Hematopoietic multipotent progenitor cell treated with erythropoietin and hydrocortisone succinate and interleukin-3 and kit ligand, for 8 days (in vitro differentiated cells): ENCODE measurements at regions not wholly inside any gene's neighbourhood (a gene's known extent, or its start where the extent isn't known, plus 50 kb on each side); places are given as distances from the start of the nearest gene placed in this dataset.

ENCODE experiments used
- DNase-seq: peaks from one replicate; pipeline ENCODE4 v3.0.0-alpha.2; 2015

DNA sequence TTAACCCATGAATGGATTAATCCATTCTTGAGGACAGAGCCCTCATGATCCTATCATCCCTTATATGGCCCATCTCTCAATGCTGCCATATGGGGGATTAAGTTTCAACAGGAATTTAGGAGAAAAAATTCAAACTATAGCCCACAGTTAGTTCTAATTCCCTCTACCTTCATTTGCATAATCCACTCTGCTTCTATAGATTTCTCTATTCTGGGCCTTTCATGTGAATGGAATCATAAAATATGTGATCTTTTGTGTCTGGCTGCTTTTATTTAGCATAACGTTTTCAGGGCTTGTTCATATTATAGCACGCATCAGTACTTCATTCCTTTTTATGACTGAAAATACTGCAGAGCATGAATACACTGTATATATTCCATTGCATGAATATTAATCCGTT lies 55.4 kb downstream of the CTSL start:
- DNase-seq = no peak

DNA sequence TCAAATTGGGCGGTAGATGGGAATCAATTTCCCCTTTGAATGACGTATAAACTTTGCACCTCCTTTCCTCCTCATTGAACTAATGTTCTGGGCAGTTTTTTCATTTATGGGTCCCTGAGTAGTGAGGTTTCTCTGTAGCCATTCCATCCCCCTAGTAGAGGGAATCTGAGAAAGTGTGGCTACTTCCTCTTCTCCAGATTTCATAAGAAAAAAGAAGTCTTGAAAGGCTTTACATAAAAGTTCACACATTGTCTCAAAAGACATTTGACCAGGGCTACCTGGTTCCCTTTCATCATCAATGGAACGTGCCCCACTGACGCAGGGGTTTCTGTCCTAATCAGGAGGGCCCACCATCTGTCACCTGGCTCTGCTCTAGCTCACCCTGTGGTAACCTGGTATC lies 57.3 kb downstream of the CTSL start:
- no peak for DNase-seq

DNA sequence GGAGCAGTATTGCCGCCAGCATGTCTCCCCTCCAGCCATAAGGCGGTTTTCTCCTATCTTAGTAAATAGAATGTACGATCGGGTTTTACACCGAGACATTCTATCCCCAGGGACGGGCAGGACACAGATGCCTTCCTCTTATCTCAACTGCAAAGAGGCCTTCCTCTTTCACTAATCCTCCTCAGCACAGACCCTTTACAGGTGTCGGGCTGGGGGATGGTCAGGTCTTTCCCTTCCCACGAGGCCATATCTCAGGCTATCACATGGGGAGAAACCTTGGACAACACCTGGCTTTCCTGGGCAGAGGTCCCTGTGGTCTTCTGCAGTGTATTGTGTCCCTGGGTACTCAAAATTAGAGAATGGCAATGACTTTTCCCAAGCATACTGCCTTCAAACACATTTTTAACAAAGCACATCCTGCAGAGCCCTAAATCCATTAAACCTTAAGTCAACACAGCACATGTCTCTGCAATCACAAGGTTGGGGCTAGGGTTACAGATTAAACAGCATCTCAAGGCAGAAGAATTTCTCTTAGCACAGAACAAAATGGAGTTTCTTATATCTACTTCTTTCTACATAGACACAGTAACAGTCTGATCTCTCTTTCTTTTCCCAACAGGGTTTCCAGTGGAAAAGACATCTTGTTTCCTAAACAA lies 59.5 kb downstream of the CTSL start:
- peak; percentile 40 for DNase-seq

DNA sequence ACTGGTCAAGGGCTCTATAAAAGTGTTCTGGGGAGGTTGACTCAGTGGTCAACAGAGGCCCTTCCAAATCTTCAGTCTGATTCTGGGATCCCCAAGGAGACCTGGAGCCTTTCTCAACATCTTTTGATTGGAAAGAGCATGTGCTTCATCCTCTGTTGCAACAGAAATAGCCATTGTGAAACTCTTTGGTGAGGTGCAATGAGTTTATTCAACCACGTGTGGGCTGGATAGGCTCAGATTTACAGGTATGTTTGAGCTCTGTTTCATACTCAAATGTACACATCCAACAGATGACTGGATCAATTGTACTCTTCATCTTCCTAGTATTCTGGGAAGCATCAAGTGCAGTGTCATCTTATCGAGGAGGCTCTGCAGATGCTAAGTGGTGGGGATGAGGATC lies 60.5 kb downstream of the CTSL start:
- no peak for DNase-seq

DNA sequence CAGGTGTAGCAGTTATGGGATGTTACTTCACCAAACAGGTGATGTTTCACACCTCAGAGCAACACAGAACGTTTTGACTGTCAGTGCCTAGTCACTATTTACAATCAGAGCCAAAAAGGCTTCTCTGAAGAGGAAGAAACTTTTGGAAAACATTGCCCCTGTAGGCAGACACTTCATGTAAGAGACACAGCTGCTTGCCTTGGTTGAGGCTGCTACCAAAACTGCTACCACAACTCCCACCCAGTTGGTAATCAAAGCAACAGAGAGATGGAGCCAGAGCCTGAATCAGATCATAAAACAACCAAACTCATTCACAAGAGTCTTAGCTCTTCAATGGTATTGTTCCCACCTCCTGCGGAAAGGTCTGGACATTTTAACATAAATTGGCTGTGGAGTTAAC lies 61.0 kb downstream of the CTSL start:
- DNase-seq = no peak

DNA sequence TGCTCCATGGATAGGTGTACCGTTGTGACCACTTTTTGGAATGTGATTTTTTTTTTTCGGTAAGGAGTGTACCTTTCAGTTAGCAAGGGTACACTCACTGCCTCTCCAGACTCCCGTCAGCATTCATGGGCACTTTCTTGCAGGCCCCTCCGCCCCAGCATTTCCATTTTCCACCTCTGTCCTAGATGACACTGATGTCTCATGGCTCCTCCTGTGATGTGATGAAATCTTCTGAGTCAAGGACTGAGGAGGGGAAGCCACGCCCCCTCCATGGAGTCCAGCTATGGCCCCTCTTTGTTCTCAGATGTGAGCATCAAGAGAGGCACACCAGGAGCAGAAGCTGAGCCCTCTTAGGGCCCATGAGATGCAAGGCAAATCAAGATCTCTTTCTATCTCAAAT lies 61.8 kb downstream of the CTSL start:
- no peak for DNase-seq

DNA sequence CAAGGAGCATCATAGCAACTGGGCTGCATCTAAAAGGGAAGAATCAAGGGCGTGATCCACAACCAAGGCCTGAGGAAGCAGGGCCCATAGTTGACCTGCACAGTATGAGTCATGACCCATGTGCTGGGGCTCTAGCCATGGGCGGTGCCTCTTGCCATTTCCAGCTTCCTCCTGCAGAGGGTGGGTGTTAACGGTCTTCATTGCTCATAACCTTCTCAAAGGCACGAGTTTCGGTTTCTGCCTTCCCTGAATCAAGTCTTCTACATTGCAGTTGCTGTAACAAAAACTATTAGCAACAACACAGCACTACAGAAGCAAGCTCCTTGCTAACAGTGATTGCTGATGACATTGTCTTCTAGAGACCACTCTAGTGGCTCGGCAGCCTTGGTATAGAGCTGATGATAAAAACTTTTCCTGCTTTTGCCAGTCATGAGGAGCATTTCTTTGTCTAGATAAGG lies 66.9 kb downstream of the CTSL start:
- DNase-seq = peak; percentile 93

DNA sequence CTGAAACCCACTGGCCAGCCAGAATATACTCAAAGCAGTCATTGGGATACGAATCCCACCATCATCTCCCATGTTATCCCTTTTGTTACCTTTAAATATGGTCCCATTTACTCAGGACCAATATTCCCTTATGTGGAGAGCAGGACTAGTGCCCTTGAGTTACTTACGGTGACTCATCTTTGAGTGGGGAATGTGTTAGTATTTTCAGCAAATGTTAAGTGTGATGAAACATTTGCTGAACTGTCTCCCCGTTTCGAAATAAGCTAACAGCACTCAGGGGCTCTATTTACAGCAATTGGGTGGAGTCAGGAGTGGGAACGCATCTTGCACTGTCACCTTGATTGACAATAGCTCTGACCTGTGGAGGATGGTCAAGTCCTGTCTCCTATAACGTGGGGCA lies 67.4 kb downstream of the CTSL start:
- peak; percentile 46 for DNase-seq

DNA sequence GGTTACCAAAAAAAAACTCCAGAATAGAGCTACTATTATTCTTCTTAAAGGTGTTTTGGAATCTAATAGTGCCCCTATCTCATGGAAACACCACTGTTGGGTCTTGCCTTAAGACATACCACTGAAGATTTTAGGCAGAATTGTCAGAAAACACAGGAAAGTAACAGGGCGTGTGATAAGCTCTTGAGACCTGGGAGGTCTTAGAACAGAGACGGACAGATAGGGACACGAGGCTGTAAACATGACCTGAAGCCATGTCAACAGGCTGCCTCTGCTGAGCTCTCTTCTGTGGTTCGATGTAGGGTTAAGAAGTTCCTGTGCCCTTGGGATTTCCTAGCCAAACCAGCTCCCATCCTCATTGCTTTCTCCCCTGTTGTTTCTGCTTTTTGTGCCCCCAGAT lies 69.3 kb downstream of the CTSL start:
- peak; percentile 75 for DNase-seq

DNA sequence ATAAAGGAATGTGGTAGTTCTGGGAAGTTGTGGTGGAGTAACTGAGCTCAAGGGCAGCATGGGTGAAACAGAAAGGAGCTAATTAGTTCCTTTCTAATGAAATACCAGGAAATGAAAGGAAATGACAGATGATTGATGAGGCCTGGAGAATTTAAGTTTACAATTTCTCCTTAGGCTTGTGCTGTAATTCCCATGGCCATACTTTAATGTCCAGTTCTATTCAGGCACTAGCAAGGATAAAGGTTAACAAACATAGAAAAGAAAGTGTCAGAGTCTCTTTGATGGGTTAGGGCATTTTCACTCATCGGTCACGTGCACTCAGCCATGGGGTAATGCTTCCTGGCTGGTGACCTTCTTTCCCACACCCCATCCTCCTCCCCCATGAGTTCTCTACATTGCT lies 70.3 kb downstream of the CTSL start:
- peak; percentile 57 for DNase-seq

DNA sequence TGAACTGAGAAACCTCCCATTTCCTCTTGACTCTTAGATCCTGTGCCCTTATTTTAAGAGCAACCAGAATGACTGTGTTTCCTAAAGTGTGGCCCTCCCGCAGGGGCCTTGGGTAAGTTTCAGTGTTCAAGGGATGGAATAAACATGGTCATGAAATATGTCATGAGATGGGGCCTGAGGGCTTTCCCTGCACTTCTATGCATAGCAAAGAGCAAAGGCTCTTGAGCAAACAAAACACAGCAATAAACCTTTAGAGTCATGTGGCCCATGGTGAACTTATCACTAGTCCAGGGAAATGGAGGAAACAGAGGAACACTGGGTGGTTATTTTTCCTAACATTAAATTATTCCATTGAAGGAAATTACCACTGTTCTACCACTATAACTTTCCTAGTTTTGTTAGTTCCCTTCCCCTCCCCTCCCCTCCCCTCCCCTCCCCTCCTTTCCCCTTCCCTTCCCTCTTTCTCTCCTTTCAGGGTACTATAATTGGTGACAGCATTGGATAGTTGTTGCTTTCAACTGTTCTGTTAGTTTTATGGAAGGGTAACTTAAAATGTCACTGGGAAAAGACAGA lies 72.4 kb downstream of the CTSL start:
- DNase-seq = no peak

DNA sequence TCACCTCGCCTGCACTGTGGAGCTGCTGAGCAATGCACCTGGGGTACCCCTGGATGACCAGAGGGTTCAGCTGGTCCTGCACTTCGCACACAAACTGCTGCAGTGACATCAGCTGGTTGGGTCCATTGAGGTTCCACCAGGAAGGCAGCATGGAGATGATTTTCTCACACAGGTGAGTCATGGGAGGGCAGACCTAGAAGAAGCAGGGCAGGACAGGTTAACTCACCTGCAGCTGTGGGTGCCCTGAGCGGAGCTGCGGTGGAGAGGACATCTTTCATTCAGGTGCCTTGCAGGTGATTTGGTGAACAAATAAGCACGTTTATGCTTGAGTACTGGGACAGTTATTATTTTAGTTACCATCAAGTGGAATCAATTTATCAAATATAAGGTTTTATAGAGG lies 73.6 kb downstream of the CTSL start:
- no peak for DNase-seq

DNA sequence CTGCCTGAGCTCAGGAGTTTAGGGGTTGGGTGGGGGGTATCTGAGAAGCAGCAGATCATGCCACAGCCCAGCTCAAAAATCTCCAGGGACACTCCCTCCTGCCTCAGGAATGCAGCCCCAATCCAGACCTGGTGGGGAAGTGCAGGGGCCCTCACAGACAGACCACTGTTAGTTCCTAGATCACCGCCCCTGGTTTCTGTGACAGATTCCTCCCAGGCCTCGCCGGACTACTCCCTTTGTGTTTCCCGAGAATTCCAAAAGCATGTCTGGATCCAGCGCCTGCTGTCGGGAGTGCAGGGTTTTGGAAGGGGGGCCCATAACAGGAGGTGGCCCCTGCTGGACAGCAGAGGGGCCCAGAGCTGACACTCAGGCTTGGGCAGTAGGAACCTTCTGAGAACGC lies 74.5 kb downstream of the CTSL start:
- DNase-seq = no peak

DNA sequence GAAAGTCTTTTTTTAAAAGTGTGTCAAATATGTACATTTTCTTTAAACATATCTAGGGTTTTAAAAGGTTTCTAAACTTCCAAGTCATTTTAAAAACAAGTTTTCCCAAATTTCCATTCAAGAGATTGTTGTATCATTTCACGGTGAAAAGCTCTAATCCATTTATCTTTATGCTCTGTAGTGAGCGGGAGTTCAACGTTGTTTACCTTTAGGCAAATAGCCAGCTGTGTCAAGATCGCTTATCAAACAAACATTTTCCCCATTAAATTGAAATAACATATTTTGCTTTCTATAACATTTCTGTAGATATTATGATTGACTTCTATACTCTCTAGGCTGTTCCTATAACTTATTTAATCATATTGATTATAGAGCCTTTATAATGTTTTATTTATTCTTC lies 75.1 kb downstream of the CTSL start:
- no peak for DNase-seq

DNA sequence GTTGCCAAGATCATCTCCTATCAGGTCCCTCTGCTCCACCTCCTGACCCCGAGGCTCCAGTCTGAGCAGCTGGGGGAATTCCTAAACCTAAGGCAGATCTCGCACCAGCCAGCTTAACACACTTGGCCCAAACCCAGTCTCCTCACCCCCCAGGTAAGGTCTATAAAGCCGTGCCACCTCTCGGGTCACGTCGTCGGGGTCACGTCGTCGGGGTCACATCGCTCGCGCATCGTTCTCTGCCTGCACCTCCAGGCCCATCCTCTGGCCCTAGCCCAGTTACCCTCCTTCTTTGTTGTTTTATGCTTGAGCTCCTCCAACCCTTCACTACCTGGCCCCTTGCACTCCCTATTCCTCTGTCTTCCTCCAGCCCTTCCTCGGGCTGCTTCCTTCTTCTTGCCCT lies 77.2 kb downstream of the CTSL start:
- no peak for DNase-seq

DNA sequence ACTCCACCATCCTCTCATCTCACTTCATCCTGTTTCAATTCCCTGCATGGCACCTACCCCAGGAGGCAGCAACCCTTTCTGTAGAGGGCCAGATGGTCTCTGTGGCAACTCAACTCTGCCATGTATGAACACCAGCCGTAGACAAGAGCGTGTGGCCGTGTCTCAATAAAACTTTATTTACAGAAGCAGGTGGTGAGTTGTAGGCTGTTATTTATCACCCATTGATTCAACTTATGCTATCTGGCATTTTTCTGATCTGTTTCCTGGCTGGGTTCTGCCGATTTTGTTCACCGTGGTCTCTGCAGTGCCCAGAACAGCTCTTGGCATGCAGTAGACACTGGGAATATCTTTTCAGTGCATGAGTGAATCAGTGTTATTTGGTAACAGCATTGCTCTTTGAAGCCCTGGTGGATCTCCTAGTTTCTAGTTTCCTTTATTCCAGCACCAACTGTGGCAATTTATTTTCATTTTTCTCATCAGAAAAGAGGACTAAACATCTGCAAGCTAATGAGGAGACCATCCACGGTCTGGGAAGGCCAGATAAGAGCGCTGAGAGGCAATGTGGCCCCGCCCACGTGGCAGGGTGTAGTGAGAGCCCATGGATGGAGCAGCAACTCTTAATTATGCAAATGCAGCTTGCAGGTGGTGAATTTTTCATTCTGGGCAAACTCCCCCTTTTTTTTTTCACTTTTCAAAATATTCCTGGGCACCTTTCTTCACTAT lies 77.9 kb downstream of the CTSL start:
- peak; percentile 100 for DNase-seq

DNA sequence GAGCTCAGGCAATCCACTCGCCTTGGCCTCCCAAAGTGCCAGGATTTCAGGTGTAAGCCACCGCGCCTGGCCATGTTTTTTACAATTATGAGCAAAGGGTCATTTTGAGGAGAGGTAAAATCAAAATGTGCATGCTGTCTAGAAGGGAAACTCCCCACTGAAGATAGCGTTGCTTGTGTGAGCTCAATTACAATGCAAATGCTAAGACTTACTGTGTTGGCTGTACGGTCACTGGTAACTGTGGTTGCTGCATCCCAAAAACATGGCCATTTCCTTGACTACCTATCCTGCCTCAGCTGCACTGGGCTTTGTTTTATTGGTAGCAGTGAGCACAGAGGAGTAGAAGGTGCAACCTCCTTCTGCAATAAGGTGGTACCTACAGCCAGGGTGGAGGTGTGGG lies 77.4 kb upstream of the SPATA31E1 start:
- no peak for DNase-seq

DNA sequence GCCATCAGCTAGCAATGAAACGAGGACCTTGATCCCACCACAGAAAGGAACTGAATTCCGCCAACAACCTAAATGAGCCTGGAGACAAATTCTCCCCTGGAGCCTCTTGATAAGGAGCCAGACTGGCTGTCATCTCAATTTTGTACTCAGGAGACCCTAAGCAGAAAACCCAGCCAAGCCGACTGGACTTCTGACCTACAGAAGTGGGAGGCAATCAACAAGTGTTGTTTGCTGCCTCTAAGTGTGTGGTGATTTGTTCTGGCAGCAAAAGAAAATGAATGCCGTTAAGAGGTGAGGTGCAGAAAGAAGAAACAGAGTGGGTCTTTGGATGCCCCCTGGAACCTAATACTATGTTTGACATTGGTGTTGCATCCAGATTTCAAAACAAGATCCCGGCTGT lies 72.7 kb upstream of the SPATA31E1 start:
- DNase-seq = no peak

DNA sequence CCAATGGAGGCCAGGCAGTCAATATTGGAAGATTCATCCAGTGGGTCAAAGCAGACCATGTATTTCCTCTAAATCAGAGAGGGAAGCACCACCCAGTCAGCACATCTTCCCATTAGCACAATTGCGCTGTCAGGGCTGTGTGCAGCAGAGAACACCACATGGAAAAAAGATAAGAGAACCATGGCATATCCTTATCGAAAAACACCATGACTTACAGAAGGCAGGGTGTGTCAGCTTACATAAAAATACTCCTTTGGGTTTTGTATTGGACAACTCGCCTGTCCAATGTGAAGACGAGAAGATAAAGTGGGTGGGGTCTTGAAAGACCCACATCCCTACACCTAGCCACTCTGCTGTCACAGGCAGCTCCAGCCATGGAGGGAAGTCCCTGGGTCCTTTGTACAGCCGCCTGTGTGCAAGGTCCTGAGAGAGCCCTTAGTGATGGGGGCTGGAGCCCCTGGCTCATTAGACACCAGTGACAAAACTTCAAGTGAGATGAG lies 71.9 kb upstream of the SPATA31E1 start:
- peak; percentile 98 for DNase-seq

DNA sequence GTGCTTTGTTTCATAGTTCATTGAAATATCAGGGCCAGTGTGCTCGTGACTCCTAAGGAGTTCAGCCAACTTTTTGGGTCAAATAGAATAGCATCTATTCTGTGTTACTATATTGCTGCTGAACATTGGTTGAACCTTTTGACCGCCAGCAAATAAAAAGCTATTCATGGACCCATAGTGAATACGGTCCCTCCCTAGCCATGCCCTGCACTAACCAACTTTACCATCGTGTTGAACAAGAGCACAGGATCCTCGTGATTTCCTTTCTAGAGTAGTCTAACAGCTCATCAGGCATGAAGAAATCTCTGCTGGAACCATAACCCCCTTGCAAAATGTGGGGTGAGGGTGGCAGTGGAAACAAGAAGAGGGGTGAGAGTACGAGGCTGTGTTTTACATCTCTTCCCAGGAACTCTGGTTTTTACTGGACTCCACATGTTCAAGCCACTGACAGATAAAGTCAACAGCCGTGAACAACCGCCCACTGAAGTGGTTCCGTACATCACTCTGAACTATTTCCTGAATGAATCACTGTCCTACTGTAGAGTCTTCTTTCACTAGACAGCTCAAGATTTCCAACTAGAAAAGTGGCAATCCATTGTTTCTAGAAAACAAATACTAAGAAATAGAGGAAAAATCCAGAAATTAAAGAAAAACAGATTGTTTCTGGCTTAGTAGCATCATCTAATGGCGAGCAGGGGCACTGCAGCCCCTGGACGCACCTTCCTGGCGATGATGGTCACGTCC lies 70.1 kb upstream of the SPATA31E1 start:
- DNase-seq = peak; percentile 62

DNA sequence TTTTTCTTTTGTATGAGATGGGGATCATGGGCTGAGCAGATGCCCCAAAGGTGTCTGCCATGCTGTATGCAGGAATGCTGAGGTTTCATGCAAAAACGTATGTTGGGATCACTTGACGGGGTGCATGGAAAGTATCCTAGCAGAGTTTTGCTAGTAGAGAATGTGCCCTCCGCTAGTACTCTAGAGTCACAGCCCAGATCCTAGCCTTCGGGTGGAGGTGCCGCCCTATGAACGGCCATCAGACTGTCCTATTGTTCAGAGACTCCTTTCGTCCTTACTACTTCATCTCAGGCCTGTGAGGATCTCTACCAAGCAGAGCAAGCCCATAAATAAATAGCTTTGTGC lies 69.6 kb upstream of the SPATA31E1 start:
- DNase-seq = no peak

DNA sequence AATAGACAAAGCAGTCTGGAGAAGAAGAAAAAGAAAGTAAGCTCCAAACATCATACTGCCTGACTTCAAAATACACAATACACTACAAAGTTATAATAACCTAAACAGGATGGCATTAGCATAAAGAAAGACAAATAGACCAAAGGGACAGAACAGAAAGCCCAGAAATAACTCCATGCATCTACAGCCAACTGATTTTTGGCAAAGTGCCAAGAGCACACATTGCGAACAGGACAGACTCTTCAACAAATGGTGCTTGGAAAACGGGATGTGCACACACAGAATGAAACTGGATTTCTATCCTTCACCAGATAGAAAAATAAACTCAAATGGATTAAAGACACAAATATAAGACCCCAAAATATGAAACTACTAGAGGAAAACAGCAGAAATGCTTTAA lies 66.6 kb upstream of the SPATA31E1 start:
- peak; percentile 41 for DNase-seq

DNA sequence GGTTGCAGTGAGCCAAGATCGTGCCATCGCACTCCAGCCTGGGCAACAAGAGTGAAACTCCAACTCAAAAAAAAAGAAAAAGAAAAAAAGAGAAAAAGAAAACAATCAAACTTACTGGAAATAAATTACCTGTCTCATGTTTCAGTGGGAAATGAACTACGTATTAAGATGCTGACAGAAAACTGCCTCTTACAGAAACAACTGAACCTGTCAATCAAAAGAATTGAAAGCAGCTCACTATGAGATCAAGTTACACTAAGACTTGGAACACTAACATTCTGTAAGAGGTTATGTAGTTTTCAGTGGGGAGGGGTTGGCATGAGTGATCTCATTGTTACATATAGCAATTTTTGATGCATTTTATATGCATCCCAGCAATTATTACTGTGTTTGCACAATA lies 64.4 kb upstream of the SPATA31E1 start:
- DNase-seq = no peak
